ENCODE measurements at regions not wholly inside any gene's neighbourhood (a gene's known extent, or its start where the extent isn't known, plus 50 kb on each side); places are given as distances from the start of the nearest gene placed in this dataset.
A peak's percentile ranks its signal among the peaks of the same experiment; 100 is the strongest.

- no peak for FAIRE-seq
- no peak for TF ChIP-seq POLR2A (IDR thresholded peaks at IDR 0.05; ENCODE audit: low read depth, low read length)
- DNase-seq (ENCODE audit: insufficient read length, low spot score) = no peak
Measured at GRCh38 chr2:117396161-117396560, 418.3 kb upstream of the DDX18 start.

- no peak for DNase-seq (ENCODE audit: insufficient read length, low spot score)
- no peak for FAIRE-seq
- no peak for TF ChIP-seq POLR2A (IDR thresholded peaks at IDR 0.05; ENCODE audit: low read depth, low read length)
Measured at GRCh38 chr2:117401582-117401981, 412.9 kb upstream of the DDX18 start.

- no peak for TF ChIP-seq POLR2A (IDR thresholded peaks at IDR 0.05; ENCODE audit: low read depth, low read length)
- DNase-seq (ENCODE audit: insufficient read length, low spot score) (no peak), FAIRE-seq (no peak)
Measured at GRCh38 chr2:117406443-117406842, 408.0 kb upstream of the DDX18 start.

GRCh38 chr2:117407746-117408145 lies 406.7 kb upstream of the DDX18 start:
- DNase-seq (ENCODE audit: insufficient read length, low spot score) = no peak
- no peak for TF ChIP-seq POLR2A (IDR thresholded peaks at IDR 0.05; ENCODE audit: low read depth, low read length)
- FAIRE-seq = no peak

- FAIRE-seq (no peak), DNase-seq (ENCODE audit: insufficient read length, low spot score) (no peak)
- no peak for TF ChIP-seq POLR2A (IDR thresholded peaks at IDR 0.05; ENCODE audit: low read depth, low read length)
Measured at GRCh38 chr2:117409443-117409842, 405.0 kb upstream of the DDX18 start.

- no peak for TF ChIP-seq POLR2A (IDR thresholded peaks at IDR 0.05; ENCODE audit: low read depth, low read length)
- FAIRE-seq = no peak
Measured at GRCh38 chr2:117411983-117412382, 402.5 kb upstream of the DDX18 start.

GRCh38 chr2:117432746-117433145 lies 381.7 kb upstream of the DDX18 start:
- FAIRE-seq (no peak), DNase-seq (ENCODE audit: insufficient read length, low spot score) (no peak)
- no peak for TF ChIP-seq POLR2A (IDR thresholded peaks at IDR 0.05; ENCODE audit: low read depth, low read length)

More at GRCh38 chr2:117411983-117412382, 402.5 kb upstream of the DDX18 start:
- no peak for DNase-seq (ENCODE audit: insufficient read length, low spot score)

GRCh38 chr2:117436697-117437096 lies 377.8 kb upstream of the DDX18 start:
- no peak for DNase-seq (ENCODE audit: insufficient read length, low spot score)
- FAIRE-seq = no peak
- no peak for TF ChIP-seq POLR2A (IDR thresholded peaks at IDR 0.05; ENCODE audit: low read depth, low read length)

- peak; percentile 7 for DNase-seq (ENCODE audit: insufficient read length, low spot score)
- TF ChIP-seq POLR2A (IDR thresholded peaks at IDR 0.05; ENCODE audit: low read depth, low read length) = no peak
- peak; percentile 78 for FAIRE-seq
Measured at GRCh38 chr2:117470311-117471095, 344.0 kb upstream of the DDX18 start.

GRCh38 chr2:117481608-117482007 lies 332.9 kb upstream of the DDX18 start:
- TF ChIP-seq POLR2A (IDR thresholded peaks at IDR 0.05; ENCODE audit: low read depth, low read length) = no peak
- DNase-seq (ENCODE audit: insufficient read length, low spot score) = no peak
- FAIRE-seq = no peak

GRCh38 chr2:117485588-117485987 lies 328.9 kb upstream of the DDX18 start:
- FAIRE-seq = no peak
- DNase-seq (ENCODE audit: insufficient read length, low spot score) = no peak
- TF ChIP-seq POLR2A (IDR thresholded peaks at IDR 0.05; ENCODE audit: low read depth, low read length) = no peak

- no peak for DNase-seq (ENCODE audit: insufficient read length, low spot score)
- FAIRE-seq = no peak
- no peak for TF ChIP-seq POLR2A (IDR thresholded peaks at IDR 0.05; ENCODE audit: low read depth, low read length)
Measured at GRCh38 chr2:117486081-117486480, 328.4 kb upstream of the DDX18 start.

- no peak for TF ChIP-seq POLR2A (IDR thresholded peaks at IDR 0.05; ENCODE audit: low read depth, low read length)
- no peak for DNase-seq (ENCODE audit: insufficient read length, low spot score)
- no peak for FAIRE-seq
Measured at GRCh38 chr2:117492209-117492851, 322.2 kb upstream of the DDX18 start.

GRCh38 chr2:117500721-117501120 lies 313.8 kb upstream of the DDX18 start:
- no peak for TF ChIP-seq POLR2A (IDR thresholded peaks at IDR 0.05; ENCODE audit: low read depth, low read length)
- DNase-seq (ENCODE audit: insufficient read length, low spot score) (no peak), FAIRE-seq (no peak)

GRCh38 chr2:117502121-117502520 lies 312.4 kb upstream of the DDX18 start:
- FAIRE-seq = no peak
- DNase-seq (ENCODE audit: insufficient read length, low spot score) = no peak
- no peak for TF ChIP-seq POLR2A (IDR thresholded peaks at IDR 0.05; ENCODE audit: low read depth, low read length)

All from H54 (cell line).